ENCODE measurements at regions not wholly inside any gene's neighbourhood (a gene's known extent, or its start where the extent isn't known, plus 50 kb on each side); places are given as distances from the start of the nearest gene placed in this dataset.
"Not testable (repeated sequence)": the region's sequence is repeated elsewhere in the genome, so short reads cannot be mapped to it uniquely, and the experiment has no call there.

DNA sequence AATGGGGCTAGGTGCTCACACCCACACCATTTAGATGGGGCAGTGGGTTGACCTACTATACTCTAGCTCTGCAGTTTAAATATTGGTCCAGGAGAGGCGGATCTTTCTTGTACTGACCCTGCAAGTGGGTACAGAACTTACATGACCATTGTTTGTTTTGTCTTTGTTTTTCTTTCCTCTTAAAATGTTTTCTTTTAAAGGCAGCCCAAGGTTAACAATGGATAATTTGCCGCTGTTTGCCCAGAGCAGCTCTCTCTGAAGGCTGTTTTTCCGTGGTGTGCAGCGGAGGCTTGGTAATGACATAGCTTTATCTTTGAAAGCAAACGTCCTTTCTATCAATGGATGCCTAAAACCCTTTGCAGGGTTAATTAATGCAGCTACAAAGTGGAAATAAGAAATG is 133.3 kb upstream of the MEX3C start:
- DNase-seq, result no peak

DNA sequence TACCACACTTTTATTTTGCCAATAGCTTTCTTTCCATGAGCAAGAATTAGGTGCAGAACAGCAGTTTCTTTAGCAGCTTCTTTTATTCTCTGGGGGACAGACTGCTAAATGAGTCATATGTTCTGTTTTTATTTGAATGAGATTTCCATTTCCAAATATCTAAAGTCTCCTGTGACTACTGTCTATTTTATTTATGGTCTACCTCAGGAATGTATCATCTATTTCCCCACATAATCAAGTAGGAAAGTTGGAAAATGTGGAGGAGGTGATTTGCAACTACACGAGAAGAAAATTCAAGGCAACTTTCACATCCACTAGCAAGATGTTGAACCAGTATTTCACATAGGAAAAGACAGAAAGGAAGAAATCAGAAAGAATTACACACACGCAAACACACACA is 139.9 kb upstream of the MEX3C start:
- no peak for DNase-seq

DNA sequence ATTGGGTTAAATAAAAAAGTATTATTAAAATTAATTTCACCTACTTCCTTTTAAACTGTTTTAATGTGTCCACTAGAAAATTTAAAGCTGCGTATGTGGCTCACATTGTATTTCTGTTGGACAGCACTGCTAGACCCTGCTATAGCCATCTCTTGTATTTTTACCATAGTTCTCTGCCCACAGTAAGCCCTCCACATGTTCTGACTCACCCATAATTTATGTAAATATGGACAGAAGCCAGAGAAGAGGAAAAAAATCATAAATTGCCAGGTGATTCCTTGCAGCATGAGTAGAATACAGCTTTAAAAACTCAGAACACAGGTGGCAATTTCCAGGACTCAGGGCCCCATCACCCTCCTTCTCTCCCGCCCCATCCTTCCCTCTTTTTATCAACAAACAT is 142.4 kb upstream of the MEX3C start:
- no peak for DNase-seq

DNA sequence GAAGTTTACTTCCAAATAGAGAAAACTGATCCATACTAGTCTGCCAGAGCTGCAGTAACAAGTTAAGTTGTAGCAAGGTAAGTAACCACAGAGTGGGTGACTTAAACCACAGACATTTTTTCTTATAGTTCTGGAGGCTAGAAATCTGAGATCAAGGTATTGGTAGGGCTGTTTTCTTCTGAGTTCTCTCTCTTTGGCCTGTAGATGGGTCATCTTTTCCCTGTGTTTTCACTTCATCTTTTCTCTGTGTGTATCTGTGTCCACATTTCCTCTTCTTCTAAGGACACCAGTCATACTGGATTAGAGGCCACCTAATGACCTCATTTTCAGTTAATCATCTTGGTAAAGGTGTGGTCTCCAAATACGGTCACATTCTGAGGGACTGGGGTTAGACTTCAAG is 142.9 kb upstream of the MEX3C start:
- DNase-seq, result no peak

DNA sequence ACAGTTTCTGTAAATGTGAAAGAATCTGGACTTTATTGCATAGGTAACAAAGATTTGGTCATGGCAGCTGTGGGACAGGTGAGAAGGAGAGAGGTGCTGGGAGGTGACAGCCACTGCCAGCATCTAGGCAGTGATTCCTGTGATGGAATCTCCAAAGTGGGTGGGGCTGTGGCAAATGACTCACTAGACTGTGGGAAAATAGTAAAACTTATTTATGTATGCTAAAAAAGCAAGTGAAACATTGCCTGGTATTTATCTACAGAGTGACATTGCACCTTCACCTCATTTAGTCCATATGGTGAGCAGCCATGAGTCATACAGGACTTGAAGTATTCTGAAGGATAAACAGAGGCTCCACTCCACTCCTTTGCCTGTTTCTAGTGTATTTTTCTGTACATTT is 145.3 kb upstream of the MEX3C start:
- no peak for DNase-seq

DNA sequence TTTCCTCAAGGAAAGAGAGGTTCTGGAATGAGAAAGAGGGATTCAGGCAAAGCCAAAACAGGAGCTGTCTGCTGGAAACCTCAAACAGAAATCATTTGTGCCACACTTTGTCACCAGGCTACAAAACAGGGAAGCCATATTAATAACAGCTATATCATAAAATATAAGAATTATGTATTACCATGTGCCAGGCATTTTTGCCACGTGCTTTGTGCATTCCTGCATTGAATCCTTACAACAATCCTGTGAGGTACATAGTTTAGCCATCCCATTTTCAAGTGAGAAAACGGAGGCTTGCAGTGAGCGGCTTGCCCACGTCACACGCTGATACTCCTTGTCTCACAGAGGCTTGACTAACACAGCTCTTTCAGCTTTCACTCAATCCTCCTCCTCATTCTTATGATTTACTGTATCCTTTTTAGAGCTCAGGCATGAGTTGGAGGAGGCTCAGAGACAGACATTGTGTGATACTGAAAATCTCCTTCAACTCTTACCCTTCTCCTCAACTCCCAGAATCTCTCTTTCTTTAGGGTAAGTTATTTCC is 148.4 kb upstream of the MEX3C start:
- no peak for DNase-seq

DNA sequence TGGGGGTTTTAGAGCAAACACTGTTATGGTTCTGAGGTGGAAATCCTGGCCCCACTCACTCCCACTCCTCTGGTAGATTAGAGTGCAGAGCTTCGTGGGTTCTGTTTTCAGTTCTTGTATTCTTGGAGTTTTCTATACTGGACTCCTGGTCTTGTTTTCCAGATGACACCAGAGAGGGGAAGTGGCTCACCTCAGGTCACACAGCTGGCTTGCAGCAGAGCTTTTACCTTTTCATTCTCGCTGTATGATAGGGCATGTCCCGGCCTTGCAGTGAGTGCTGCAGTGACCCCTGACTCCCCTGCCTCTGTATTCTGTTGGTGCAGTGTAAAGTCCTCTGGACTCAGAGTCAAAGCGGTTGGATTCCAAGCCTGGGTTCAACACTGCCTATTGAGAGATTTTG is 148.9 kb upstream of the MEX3C start:
- DNase-seq, result no peak

DNA sequence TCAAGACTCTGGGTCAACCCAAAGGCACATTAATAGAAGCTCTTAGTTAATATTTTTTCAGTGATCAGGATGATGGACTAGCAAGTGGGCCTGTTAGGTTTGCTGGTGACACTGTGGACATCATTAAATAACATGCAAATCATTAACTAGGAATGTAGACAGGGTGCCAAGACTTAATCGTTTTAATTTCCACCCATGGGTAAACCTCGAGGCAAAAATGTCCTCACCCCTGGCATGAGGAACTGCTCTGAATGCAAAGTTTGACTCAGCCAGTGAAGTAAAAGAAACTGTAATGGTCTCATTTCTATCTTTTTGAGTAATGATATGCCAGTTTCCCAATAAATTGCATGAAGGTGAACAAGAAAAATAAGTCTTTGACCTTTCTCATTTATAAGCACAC is 152.6 kb upstream of the MEX3C start:
- no peak for DNase-seq

DNA sequence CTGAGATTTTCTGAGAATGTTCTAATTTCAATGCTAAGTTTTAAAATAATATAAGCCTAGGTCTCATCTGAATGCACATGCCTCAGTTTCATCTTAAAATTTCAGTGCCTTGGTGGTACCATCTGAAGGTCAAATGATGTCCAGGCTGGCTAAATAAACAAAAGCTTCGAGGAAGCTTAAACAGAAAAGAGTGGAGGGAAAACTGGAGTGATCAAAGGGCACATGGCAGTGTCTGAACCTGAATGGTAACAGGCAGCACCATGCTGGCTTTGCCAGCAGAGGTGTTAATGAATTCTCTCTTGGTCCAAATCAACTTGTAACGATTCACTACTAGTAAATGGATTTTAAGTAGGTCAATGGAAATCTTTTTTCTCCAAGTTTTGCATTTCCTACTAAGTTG is 158.4 kb upstream of the MEX3C start:
- DNase-seq, result no peak

DNA sequence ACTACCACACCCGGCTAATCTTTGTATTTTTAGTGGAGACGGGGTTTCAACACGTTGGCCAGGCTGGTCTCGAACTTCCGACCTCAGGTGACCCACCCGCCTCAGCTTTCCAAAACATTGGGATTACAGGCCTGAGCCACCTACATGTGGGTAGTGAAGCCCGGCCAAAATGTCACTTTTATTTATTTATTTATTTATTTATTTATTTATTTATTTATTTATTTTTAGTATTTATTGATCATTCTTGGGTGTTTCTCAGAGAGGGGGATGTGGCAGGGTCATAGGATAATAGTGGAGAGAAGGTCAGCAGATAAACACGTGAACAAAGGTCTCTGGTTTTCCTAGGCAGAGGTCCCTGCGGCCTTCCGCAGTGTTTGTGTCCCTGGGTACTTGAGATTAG is 162.8 kb upstream of the MEX3C start:
- DNase-seq, result not testable (repeated sequence)

DNA sequence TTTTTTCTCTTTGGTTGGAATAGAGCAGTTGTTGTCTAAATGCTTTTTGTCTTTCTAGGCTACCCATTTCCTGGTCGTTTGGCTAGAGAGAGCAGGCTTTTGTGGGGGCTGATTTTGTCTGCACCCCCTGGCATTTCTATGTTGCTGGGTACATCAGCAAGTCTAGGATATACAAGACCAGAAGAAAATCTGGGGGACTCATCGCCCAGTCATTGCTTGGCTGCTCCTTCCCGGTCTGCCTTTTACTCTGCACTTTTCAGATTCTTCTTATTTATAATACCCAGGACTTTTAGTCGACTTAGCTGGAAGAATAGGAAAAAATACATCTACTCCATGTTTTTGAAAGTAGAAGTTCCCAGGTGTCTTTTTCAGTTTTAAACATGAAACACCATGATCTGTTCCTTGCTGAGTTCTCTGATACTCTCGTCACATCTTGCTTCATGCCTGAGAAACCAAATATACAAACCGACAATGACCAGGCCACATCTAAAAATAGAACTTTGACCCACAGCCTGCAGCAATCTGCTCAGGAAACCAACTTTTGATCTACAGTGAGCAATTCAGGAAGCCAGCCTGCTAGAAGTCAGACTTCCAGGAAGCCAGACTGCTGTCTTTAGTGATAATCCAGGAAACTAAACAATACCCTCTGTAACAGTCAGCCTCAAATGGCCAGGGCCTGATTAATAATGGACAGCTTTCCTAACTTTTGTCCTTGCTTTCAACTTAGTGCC is 163.8 kb upstream of the MEX3C start:
- DNase-seq, result no peak

DNA sequence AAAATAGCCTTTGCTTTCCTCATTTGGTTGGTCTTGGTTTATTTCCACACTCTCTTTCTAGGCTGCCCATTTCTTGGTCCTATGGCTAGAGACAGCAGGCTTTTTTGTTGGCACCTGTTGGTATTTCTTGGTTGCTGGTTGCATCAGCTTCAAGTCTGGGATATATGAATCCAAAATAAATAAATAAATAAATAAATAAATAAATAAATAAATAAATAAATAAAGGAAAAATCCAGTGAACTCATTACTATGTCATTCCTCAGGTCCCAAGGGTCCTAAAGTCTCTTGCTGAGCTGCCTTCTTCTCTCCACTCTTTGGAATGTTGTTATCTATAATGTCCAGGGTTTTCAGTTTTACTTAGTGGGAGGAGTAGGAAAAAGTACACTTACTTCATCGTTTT is 165.9 kb upstream of the MEX3C start:
- no peak for DNase-seq

DNA sequence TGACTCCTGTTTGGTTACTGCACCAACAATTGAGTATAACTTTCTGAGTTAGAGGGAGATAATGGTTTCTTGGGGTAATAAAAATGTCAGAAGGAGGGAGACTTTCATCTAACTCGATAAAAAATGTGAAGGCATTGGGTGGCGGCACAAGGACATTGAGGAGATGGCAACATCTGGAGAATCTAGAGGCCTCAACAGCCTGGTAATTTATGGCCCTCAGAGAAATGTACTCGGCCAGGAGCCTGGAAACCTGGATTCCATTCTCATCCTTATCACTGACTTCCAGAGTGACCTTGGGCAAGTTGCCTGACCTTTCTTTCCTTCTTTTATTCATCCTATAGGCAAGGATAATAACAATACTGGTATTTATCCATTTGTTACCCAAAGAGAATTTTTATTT is 173.5 kb upstream of the MEX3C start:
- DNase-seq, result no peak

DNA sequence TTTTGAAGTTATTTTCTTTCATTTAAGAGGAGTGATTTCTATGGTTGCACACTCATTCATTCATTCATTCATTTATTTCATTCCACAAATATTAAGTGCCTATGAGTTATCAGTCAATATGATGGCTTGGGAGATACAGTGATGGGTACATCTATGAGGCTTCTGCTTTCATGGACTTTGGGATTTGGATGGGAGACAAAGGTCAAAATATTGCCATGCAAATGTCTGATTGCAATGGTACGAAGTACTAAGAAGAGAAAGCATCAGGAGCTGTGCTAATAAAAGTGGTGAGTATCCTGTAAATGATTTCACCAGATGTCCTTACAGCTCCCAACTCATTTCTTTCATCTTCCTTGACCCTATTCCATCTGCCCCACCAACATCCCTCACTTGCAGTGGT is 174.4 kb upstream of the MEX3C start:
- DNase-seq, result no peak

DNA sequence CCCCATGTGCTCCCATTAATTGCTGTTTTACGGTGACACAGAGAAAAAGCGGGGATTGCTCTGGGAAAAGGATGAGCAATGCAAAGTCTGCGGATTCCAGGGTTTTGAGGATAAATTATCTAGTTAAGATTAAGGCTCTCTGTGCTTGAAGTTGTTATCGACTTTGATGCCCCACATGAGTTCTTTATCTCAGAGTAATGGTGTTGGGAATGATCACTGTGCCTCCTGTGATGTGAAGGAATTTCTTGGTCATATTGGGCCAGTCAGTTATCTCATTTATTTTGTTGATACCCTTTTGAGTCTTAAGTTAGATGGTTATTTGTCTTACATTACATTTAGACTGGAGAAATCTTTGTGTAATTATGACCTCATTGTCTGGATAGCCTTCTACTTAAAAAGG is 184.6 kb upstream of the MEX3C start:
- DNase-seq, result no peak

DNA sequence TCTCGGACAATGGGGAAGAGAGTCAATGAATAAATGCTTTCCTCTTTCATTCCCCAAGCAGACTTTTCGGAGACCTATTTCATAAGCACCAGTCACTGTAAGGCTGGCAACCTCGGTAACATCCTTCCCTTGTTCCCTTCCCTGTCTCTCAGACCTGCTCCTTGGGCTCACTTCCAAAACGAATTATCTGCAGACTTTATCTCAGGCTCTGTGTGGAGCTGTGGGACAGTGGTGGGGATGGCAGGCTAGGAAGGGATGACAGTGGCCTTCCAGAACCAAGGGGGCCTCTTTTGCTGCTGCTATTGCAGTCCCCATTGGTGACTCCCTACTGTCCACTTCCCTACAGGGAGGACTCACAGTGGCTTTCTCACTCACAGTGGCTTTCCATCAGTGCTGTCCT is 185.6 kb upstream of the MEX3C start:
- DNase-seq, result no peak

DNA sequence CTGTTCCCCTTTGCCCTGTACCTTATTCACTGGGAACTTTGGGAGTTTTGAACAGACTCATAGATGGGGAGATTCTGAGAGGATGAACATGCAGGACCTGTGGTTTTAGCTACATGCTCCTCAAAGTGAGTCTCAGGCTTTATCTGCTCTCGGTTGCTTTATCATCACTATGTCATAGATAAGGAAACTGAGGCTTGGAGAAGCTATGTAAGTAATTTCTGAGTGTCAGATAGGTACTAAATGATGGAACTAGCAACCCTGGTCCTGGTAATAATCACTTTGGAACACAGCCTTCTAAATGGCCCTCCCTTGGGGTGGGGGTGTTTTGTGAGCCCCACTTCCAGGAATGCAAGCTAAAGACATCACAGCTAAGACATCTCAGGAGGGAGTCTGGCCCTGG is 186.2 kb upstream of the MEX3C start:
- no peak for DNase-seq

DNA sequence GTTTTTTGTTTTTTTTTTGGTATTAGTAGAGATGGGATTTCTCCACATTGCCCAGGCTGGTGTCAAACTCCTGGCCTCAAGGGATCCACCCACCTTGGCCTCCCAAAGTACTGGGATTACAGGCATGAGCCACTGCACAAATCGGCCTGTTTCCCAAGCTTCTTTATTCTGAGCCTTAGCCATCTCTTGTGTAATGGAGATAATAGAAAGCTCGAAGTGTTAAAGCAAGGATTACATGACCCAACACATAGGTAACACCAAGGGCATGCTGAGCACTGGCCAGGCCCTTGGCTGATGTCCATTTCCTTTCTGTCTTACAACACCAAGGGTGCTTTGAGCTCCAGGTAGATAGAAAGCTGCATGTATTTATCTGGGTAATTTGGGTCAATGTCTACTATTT is 187.8 kb upstream of the MEX3C start:
- DNase-seq, result no peak

DNA sequence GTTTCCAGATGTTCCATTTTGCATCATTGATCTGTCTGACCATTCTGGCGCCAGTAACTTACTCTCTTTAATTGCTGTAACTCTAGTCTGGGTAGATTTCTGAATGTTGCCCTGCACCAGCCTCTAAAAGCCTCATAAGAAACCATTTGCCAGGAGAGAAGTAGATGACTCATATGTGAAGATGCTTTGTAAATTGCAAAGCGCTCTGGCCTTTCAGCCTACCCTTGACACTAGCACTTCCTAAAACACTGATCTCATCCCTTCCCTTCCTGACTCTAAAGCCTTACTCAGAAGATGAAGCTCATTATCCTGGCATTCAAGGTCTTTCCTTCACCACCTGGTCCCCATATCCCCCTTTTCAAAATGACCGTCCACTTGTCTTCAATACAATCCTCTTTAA is 193.2 kb upstream of the MEX3C start:
- DNase-seq, result no peak

DNA sequence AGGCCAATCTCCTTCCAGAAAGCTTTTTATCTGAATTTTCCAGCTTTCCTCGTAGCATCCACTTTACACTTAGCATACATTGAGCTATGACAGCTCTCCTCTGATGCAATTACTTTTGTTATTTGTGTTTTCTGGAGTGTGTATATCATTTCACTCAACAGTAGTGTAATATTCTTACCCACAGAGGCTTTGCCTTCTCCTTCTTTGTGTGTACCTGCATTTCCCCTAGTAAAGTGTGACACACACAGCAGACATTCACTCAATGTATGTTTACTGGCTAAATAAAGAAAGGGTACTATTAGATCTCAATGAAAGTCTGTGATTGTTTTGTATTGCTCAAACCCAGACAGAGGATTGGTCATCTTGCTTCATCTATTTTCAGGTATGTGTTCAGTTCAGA is 193.7 kb upstream of the MEX3C start:
- DNase-seq, result no peak

DNA sequence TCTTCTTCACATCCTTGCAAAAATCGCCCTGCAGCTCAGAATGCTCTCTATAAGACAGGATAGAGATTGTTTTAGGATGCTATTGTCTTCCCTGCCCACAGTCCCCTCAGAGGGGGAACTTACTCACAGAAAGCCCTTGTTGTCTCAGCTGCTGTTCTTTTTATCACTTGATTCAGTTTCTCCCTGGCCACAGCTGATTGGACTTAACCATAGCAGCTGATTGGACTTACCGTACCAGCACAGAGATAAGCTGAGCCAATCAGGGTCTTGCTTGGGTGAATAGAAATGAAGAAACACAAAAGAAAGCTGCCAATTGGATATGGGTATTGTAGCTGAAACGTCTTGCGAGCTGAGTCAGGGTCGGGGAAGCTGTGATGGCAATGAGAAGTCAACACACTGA is 194.2 kb upstream of the MEX3C start:
- peak; percentile 48 to 63 for DNase-seq

DNA sequence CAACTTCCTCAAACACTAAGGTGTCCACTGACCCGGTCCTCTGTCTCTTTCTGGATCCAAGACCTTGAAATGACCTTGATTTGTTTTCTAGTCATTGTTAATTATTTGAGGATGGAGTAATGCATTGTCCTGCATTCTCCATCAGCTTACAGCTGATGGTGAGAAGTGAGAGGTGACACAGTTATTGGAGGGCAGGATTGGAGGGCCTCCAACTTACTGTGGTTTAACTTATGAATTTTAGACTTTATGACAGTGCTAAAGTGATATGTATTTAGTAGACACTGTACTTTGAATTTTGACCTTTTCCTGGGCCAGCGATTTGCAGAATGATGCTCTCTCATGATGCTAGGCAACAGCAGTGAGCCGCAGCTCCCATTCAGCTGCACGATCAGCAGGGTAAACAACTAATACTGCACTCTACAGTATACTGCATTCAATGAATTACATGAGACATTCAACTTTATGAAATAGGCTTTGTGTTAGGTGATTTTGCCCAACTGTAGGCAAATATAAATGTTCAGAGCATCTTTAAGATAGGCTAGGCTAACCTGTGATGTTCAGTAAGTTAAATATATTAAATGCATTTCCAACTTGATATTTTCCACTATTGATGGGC is 200.0 kb upstream of the MEX3C start:
- DNase-seq, result no peak

DNA sequence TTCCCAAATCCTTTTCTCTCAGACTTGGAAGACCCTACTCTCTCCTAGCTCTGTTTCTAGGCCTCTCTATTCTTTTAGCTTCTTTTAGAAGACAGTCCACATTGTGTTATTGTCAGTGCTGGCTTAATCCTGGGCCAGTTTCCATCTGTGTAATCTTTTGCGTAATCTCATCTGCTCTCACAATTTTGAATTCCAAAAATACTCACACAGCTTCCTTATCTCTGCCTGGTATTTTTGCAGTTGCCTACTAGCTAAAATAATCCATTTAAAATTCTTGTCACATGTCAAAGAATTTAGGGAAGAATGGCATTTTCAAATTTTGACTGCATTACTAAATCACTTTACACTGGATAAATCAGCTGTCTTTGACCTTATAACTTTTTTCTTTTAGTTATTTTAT is 200.6 kb upstream of the MEX3C start:
- DNase-seq, result peak in 1 of 2 donors; percentile 73

DNA sequence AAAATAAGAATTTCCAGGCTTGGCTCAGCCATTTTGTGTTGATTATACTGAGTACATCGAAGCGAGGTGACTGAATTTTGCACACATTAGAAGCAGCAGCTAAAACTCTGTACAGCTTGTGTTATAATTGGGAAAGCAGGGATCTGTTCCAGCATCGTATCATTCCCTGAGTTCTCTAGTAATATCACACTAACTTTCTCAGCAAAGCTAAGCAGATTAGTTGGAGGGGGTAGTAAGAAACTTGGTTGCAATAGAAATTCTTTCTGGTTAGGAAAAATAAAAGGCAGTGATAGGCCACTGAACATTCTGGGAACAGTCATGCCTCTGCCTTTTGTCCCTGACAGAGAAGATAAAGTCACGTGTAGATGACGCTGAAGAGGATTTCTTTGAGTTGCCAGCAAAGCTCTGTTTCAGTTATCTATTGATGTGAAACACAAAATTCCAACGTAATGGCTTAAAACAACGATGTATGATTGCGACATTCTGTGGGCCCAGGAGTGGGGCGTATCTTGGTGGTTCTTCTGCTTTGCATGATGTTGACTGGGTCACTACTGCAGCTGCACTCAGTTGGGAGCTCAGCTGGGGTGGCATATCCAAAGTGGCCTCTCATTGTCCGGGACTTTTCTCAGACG is 202.1 kb upstream of the MEX3C start:
- DNase-seq, result peak; percentile 6 to 38
